Psoas muscle (tissue), 7 donors: ENCODE measurements at regions not wholly inside any gene's neighbourhood (a gene's known extent, or its start where the extent isn't known, plus 50 kb on each side); places are given as distances from the start of the nearest gene placed in this dataset.
A peak's percentile ranks its signal among the peaks of the same experiment; 100 is the strongest.

Source experiments
- ATAC-seq, 4 donors: fragments of 200-7000 bp; cut with Tn5 transposase; one replicate each; pipeline ENCODE4 v1.9.1; 2020; ENCODE audit warnings: moderate library complexity in 3 of 4, mild to moderate bottlenecking in 2 of 4
- DNase-seq, 2 donors: peaks; one replicate each; pipeline ENCODE4 v3.0.0-alpha.2; 2020
- H3K27ac ChIP-seq: fragments of 200-600 bp; one replicate; pipeline ENCODE4 v1.8.0; 2022
- H3K27me3 ChIP-seq, 3 donors: fragments of 200-600 bp in 1 of 3; one replicate each; pipeline versions ENCODE4 v1.6.1 to v1.8.0; 2013 to 2022; ENCODE audit warnings: low read length in 2 of 3, mild to moderate bottlenecking in 2 of 3, moderate library complexity in 1 of 3; ENCODE audit not compliant: insufficient read depth in 3 of 3
- H3K36me3 ChIP-seq, 2 donors: fragments of 200-600 bp in 1 of 2; one replicate each; pipeline versions ENCODE4 v1.6.1 to v1.8.0; 2013 to 2022; ENCODE audit warnings: low read depth in 1 of 2, mild to moderate bottlenecking in 1 of 2, moderate library complexity in 1 of 2; ENCODE audit not compliant: insufficient read depth in 1 of 2
- H3K4me1 ChIP-seq: fragments of 200-600 bp; one replicate; pipeline ENCODE4 v1.8.0; 2022
- H3K4me3 ChIP-seq: fragments of 200-600 bp; one replicate; pipeline ENCODE4 v1.8.0; 2022; ENCODE audit warnings: mild to moderate bottlenecking
- H3K9me3 ChIP-seq: fragments of 200-600 bp; one replicate; pipeline ENCODE4 v1.8.0; 2022
- WGBS, 3 donors: extraction: QIAGEN DNeasy Blood & Tissue Kit; methylation state at CpG; one replicate each; pipeline versions ENCODE4 v1.1.6 to v1.1.7; 2013; 5-methylcytosine and 5-hydroxymethylcytosine counted together
- intact Hi-C, 2 donors: fragments of 100-400 bp; cut with DNase I; formaldehyde crosslinking; loops; one replicate each; pipeline versions ENCODE4 v1.11.0 to v1.14.2; 2022
- TF ChIP-seq, protein P1 (sequence below): fragments of 200-600 bp; IDR thresholded peaks from one replicate; pipeline ENCODE4 v1.8.0; 2022; ENCODE audit warnings: antibody characterized with exemption
- donor health status: healthy with polysubstance abuse.
- donor health status: DM: no; HTN: no; CAD: no; lungs with moderate emphysema.
- donor health status: Bipolar disorder and iron deficiency.
- donor health status: healthy.
- donor health status: DM: yes; HTN: yes; CAD: no.
- donor health status: DM: no; HTN: no; CAD: no.
- donor health status: DM: yes; HTN: yes; CAD: no.

DNA sequence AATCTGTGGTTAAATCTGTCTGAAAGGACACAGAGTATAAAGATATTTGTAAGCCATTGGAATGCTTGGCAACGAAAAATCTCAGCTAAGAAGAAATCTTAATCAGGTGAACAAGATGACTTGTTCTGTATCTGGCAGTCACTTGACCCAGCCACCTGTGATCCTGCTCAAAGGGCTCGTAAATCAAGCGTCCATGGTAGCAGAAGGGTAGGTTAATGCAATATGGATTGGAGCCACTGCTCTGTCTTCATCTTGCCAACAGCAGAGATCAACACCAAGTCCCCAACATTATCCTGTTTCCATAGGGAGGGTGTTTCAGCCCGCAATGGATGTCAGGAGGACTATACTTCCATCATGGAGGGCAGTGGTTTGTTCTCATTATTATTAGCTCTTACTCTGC lies 378.4 kb downstream of the CDH7 start:
- TF ChIP-seq, protein P1, sequence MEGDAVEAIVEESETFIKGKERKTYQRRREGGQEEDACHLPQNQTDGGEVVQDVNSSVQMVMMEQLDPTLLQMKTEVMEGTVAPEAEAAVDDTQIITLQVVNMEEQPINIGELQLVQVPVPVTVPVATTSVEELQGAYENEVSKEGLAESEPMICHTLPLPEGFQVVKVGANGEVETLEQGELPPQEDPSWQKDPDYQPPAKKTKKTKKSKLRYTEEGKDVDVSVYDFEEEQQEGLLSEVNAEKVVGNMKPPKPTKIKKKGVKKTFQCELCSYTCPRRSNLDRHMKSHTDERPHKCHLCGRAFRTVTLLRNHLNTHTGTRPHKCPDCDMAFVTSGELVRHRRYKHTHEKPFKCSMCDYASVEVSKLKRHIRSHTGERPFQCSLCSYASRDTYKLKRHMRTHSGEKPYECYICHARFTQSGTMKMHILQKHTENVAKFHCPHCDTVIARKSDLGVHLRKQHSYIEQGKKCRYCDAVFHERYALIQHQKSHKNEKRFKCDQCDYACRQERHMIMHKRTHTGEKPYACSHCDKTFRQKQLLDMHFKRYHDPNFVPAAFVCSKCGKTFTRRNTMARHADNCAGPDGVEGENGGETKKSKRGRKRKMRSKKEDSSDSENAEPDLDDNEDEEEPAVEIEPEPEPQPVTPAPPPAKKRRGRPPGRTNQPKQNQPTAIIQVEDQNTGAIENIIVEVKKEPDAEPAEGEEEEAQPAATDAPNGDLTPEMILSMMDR, result no peak
- H3K27me3 ChIP-seq, result no peaks in the 10 kb centered on the region
- no peak overlapping the region for H3K4me3 ChIP-seq
- intact Hi-C loops, result loop anchor here in 1 of 2 donors (10.0 kb wide), 1 partner anchor 356 kb away; no protein-coding TSS in a partner anchor
- ATAC-seq (peak; percentile 72 to 98 (median 94)), DNase-seq (no peak)
- H3K27ac ChIP-seq, result no peak overlapping the region
- H3K9me3 ChIP-seq, result no peaks in the 10 kb centered on the region
- H3K36me3 ChIP-seq, result no peaks in the 10 kb centered on the region
- no peaks in the 10 kb centered on the region for H3K4me1 ChIP-seq
- WGBS, 3 donors, result 52 to 75% (median 54%) methylated on average over 4 of the region's 4 CpGs

DNA sequence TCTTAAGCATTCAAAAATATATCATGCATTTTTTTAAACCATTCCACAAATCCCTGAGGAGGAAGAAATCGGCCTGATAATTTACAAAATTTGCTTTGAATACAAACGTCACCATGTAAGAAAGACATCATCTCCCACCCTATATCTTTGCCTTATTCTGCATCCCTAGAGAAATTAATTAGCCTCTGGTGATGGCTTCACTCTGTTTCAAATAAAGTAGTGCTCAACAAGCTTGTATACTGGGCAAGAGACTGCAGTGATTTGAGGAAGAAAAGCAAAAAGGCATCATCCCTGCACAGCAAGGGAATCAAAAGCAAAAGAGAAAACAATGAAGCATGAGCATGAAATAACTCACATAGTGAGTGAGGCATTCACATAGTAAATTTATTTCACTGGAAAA lies 375.5 kb downstream of the CDH7 start:
- intact Hi-C loops, result loop anchor here in 1 of 2 donors (10.0 kb wide), 1 partner anchor 359 kb away; no protein-coding TSS in a partner anchor
- WGBS, 3 donors, result 54 to 64% (median 58%) methylated on average over 2 of the region's 2 CpGs
- Histone ChIP-seq H3K27ac (no peak overlapping the region), H3K36me3 (no peaks in the 10 kb centered on the region), H3K4me3 (no peak overlapping the region), H3K9me3 (no peaks in the 10 kb centered on the region), H3K4me1 (no peaks in the 10 kb centered on the region), H3K27me3 (no peaks in the 10 kb centered on the region)
- TF ChIP-seq, protein P1, result no peak
- no peak for ATAC-seq
- no peak for DNase-seq

DNA sequence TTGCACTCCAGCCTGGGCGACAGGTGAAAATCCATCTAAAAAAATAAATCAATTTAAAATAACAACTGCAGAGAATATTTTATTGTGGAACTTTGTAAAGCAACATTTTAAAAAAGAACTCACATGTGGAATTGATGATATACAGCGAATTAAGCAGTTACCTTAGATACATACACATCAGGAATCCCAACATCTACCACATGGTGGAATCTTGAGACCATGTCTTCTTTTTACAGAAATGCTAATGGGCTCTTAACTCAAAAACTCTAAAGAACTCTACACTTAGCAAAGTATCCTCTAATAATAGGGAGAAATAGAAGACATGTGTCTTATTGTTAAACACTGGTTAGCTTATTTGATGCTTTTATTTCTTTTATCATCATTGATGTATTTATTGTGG lies 373.6 kb downstream of the CDH7 start:
- ATAC-seq, result peak in 1 of 4 donors; percentile 51
- intact Hi-C loops, result loop anchor here (5.0 to 10.0 kb wide), 2 partner anchors 360 to 373 kb away; no protein-coding TSS in a partner anchor

DNA sequence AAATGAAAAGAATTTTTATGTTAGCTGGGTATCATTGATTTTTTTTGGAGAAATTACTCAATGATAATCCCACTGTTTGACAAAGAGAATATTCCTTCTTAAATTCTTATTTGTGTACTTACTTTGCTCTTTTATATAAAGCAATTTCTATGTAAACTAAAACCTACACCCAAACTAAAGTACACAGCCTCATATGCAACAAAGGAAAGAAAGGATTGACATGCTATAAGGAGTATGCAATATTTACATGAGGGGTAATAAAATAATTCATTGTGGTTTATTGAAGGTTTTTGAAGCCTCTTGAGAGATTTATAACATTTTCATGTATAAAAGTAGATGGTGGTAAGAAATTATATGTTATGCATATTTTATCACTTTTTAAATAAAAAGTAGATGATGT lies 368.5 kb downstream of the CDH7 start:
- no peak for DNase-seq
- TF ChIP-seq, protein P1, result no peak

More for the DNA sequence above, 373.6 kb downstream of the CDH7 start:
- DNase-seq, result no peak
- no peaks in the 10 kb centered on the region for H3K9me3 ChIP-seq
- no peak overlapping the region for H3K4me3 ChIP-seq
- no peaks in the 10 kb centered on the region for H3K36me3 ChIP-seq
- no peak overlapping the region for H3K27ac ChIP-seq
- WGBS, 3 donors, result 87 to 95% (median 91%) methylated on average over 2 of the region's 2 CpGs
- H3K27me3 ChIP-seq, result no peaks in the 10 kb centered on the region
- TF ChIP-seq, protein P1, result peak; percentile 23
- H3K4me1 ChIP-seq, result no peaks in the 10 kb centered on the region

DNA sequence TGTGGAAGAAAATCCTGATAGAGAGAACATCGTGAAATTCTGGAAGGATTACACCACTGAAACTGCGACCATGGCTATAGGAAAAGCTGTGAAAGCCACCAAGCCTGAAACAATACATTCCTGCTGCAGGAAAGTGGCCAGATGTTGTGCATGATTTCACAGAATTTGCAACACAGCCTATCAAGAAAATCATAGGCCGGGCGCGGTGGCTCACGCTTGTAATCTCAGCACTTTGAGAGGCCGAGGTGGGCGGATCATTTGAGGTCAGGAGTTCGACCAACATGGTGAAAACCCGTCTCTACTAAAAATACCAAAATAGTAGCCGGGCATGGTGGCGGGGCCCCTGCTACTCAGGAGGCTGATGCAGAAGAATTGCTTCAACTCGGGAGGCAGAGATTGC lies 360.2 kb downstream of the CDH7 start:
- Histone ChIP-seq H3K4me1 (no peaks in the 10 kb centered on the region), H3K36me3 (no peaks in the 10 kb centered on the region), H3K27me3 (no peaks in the 10 kb centered on the region), H3K9me3 (no peaks in the 10 kb centered on the region), H3K27ac (no peak overlapping the region), H3K4me3 (no peak overlapping the region)
- TF ChIP-seq, protein P1, result no peak
- intact Hi-C loops, result no loop called here
- no peak for ATAC-seq
- 63 to 68% (median 66%) methylated on average over 13 of the region's 13 CpGs for WGBS, 3 donors
- DNase-seq, result no peak

More for the DNA sequence above, 368.5 kb downstream of the CDH7 start:
- Histone ChIP-seq H3K27me3 (no peaks in the 10 kb centered on the region), H3K27ac (no peak overlapping the region), H3K9me3 (no peaks in the 10 kb centered on the region), H3K36me3 (no peaks in the 10 kb centered on the region), H3K4me1 (no peaks in the 10 kb centered on the region), H3K4me3 (no peak overlapping the region)
- intact Hi-C loops, result no loop called here
- ATAC-seq, result no peak
